K562 (cell line): ENCODE measurements at regions not wholly inside any gene's neighbourhood (a gene's known extent, or its start where the extent isn't known, plus 50 kb on each side); places are given as distances from the start of the nearest gene placed in this dataset.

ENCODE experiments used
- ATAC-seq: fragments of 200-7000 bp; cut with Tn5 transposase; 3 replicates; pipeline ENCODE4 v1.9.1; 2020; ENCODE audit warnings: moderate library complexity
- BruUV-seq: library from RNA; stranded (reverse); fragments of 400-500 nt; replicated peaks from 2 replicates; lab custom pipeline; 2021; lab: Mats Ljungman, UMichigan
- CTCF ChIA-PET: fragments of 300-600 bp; formaldehyde crosslinking; extraction: SDS; loops from one replicate; lab custom pipeline; 2021; ENCODE audit warnings: low intra/inter-chr PET ratio; lab: Yijun Ruan, JAX
- POLR2A ChIA-PET: fragments of 300-600, 350-650 bp; sonication (Branson Sonifier 250); formaldehyde crosslinking; extraction: SDS; loops from one replicate; lab custom pipeline; 2021; ENCODE audit warnings: antibody characterized with exemption, inconsistent platforms; lab: Yijun Ruan, JAX
- DNase-seq, 4 experiments: peaks; one replicate each; pipeline versions ENCODE4 v3.0.0 to v3.0.0-alpha.2; 2011 to 2018; ENCODE audit warnings: low spot score in 3 of 4, mixed read lengths in 3 of 4; ENCODE audit errors: extremely low read depth in 1 of 4
- FAIRE-seq: peaks from 2 replicates; lab custom pipeline; 2011; peaks lifted over from hg19 to GRCh38; lab: Jason Lieb, UNC
- H2AFZ ChIP-seq: 2 replicates; pipeline ENCODE4 v1.6.0; 2011; ENCODE audit warnings: low read depth, low read length, control low read depth, inconsistent platforms
- H3K27ac ChIP-seq: fragments of 200-600 bp; 3 replicates; pipeline ENCODE4 v1.8.0; 2011; ENCODE audit warnings: low read depth, mild to moderate bottlenecking, control low read depth, inconsistent platforms, low read length, moderate library complexity, mixed read lengths; ENCODE audit errors: extremely low read depth
- H3K27me3 ChIP-seq, 2 experiments: fragments of 300-600 bp in 1 of 2; 2 replicates in 1 of 2; 3 replicates in 1 of 2; pipeline versions ENCODE4 v1.6.0 to v1.8.0; 2011; ENCODE audit warnings: inconsistent platforms in 2 of 2, low read length in 2 of 2, mild to moderate bottlenecking in 1 of 2, mixed read lengths in 1 of 2, moderate library complexity in 1 of 2; ENCODE audit not compliant: control insufficient read depth in 2 of 2, insufficient read depth in 2 of 2
- H3K36me3 ChIP-seq: fragments of 300-600 bp; 3 replicates; pipeline ENCODE4 v1.8.0; 2011; ENCODE audit warnings: mild to moderate bottlenecking, low read length, inconsistent platforms; ENCODE audit not compliant: control insufficient read depth, insufficient read depth
- H3K4me1 ChIP-seq, 2 experiments: fragments of 200-600 bp in 1 of 2; replicated peaks in 1 of 2; 2 replicates in 1 of 2; 3 replicates in 1 of 2; pipeline versions ENCODE4 v1.5.1 to v1.8.0; 2011; ENCODE audit warnings: inconsistent platforms in 2 of 2, low read length in 2 of 2, mild to moderate bottlenecking in 1 of 2, mixed read lengths in 1 of 2, moderate library complexity in 1 of 2; ENCODE audit not compliant: control insufficient read depth in 2 of 2, insufficient read depth in 2 of 2
- H3K4me2 ChIP-seq: 2 replicates; pipeline ENCODE4 v1.6.1; 2011; ENCODE audit warnings: low read length, control low read depth, inconsistent platforms, mixed read lengths; ENCODE audit not compliant: insufficient read depth
- H3K4me3 ChIP-seq: fragments of 200-600 bp; sonication (generic), shearing (Covaris generic); 2 replicates; pipeline ENCODE4 v1.5.1; 2016; ENCODE audit warnings: control low read depth, inconsistent platforms
- H3K79me2 ChIP-seq: fragments of 200-600 bp; 3 replicates; pipeline ENCODE4 v1.8.0; 2011; ENCODE audit warnings: low read length, inconsistent platforms; ENCODE audit not compliant: control insufficient read depth, insufficient read depth
- H3K9ac ChIP-seq, 2 experiments: 2 replicates each; pipeline versions ENCODE4 v1.6.0 to v1.6.1; 2011; ENCODE audit warnings: low read depth in 2 of 2, low read length in 2 of 2, control low read depth in 1 of 2, inconsistent platforms in 1 of 2, mild to moderate bottlenecking in 1 of 2, mixed read lengths in 1 of 2; ENCODE audit not compliant: insufficient read depth in 1 of 2
- H3K9me1 ChIP-seq: one replicate; pipeline ENCODE4 v1.6.0; 2011; ENCODE audit warnings: inconsistent platforms, mild to moderate bottlenecking, low read length, moderate library complexity; ENCODE audit not compliant: control insufficient read depth, insufficient read depth
- H3K9me3 ChIP-seq: replicated peaks from 2 replicates; pipeline ENCODE4 v1.5.1; 2011; ENCODE audit warnings: low read depth, low read length, inconsistent platforms; ENCODE audit not compliant: control insufficient read depth, insufficient read depth
- H4K20me1 ChIP-seq: replicated peaks from 2 replicates; pipeline ENCODE4 v1.6.1; 2011; ENCODE audit warnings: low read length, inconsistent platforms, mixed read lengths; ENCODE audit not compliant: control insufficient read depth, insufficient read depth
- CBFA2T3 ChIP-seq: fragments of 450-650 bp; IDR thresholded peaks from 2 replicates; pipeline ENCODE4 v1.6.1; 2017
- ELK1 ChIP-seq: sonication (generic); formaldehyde crosslinking; IDR thresholded peaks from 2 replicates; pipeline ENCODE4 v1.8.1; 2022; ENCODE audit warnings: missing genetic modification reagents
- FOXK2 ChIP-seq, 2 experiments: fragments of 450-650 bp; IDR thresholded peaks in 1 of 2; conservative IDR thresholded peaks in 1 of 2; 2 replicates each; pipeline ENCODE4 v1.6.1; 2016; ENCODE audit warnings: low read depth in 2 of 2, mild to moderate bottlenecking in 1 of 2
- GMEB1 ChIP-seq: fragments of 250-450 bp; sonication (Bioruptor Pico); IDR thresholded peaks from 2 replicates; pipeline ENCODE4 v1.4.0; 2020; ENCODE audit warnings: mild to moderate bottlenecking
- RAD51 ChIP-seq: fragments of 450-650 bp; IDR thresholded peaks from 2 replicates; pipeline ENCODE4 v1.7.1; 2016; ENCODE audit warnings: low read depth, mild to moderate bottlenecking, borderline replicate concordance
- ZBTB11 ChIP-seq, 3 experiments: fragments of 200-800 bp in 1 of 3; fragments of 250-450 bp in 1 of 3; fragments of 450-650 bp in 1 of 3; sonication (Bioruptor Pico) in 1 of 3; sonication (Bioruptor generic) in 1 of 3; formaldehyde crosslinking in 1 of 3; IDR thresholded peaks; 2 replicates each; pipeline versions ENCODE4 v1.6.1 to v1.8.0; 2016 to 2022; ENCODE audit warnings: mild to moderate bottlenecking in 2 of 3, missing genetic modification characterization in 2 of 3, missing compliant biosample characterization in 1 of 3, moderate library complexity in 1 of 3
- ZFX ChIP-seq: sonication (generic); formaldehyde crosslinking; IDR thresholded peaks from 2 replicates; pipeline ENCODE4 v1.8.0; 2022; ENCODE audit warnings: mild to moderate bottlenecking, missing genetic modification reagents, moderate library complexity
- WGBS: fragments of 100-300 bp; shearing (Covaris generic); methylation state at CpG from one replicate; pipeline ENCODE4 v1.1.6; 2016; ENCODE audit warnings: low coverage, mixed read lengths; ENCODE audit not compliant: insufficient coverage; ENCODE audit errors: missing lambda C conversion rate; 5-methylcytosine and 5-hydroxymethylcytosine counted together
- in situ Hi-C: fragments of 300-500 bp; cut with MboI; formaldehyde crosslinking; loops from 4 replicates; pipeline ENCODE4 v1.15.0; 2018; ENCODE audit warnings: inconsistent platforms, mixed read lengths
- intact Hi-C: fragments of 100-400 bp; cut with micrococcal nuclease; formaldehyde crosslinking; loops from 2 replicates; pipeline ENCODE4 v1.14.2; 2022

GRCh38 chr5:51664491-51665250, 281.4 kb downstream of the ISL1 start:
- no peaks in the 10 kb centered on the region for H3K9me3 ChIP-seq
- H3K9me1 ChIP-seq, result no peaks in the 10 kb centered on the region
- no peak overlapping the region for H3K9ac ChIP-seq
- H3K79me2 ChIP-seq, result no peaks in the 10 kb centered on the region
- H3K4me2 ChIP-seq, result no peak overlapping the region
- H2AFZ ChIP-seq, result no peak overlapping the region
- no peak for DNase-seq
- BruUV-seq, result no TSS peak
- intact Hi-C loops (no loop called here), in situ Hi-C loops (no loop called here)
- H3K27ac ChIP-seq, result no peak overlapping the region
- no peaks in the 10 kb centered on the region for H3K4me1 ChIP-seq
- TF ChIP-seq FOXK2 (conservative IDR thresholded peaks at IDR 0.05 in 1 of 2, IDR thresholded peaks at IDR 0.05 in 1 of 2; ENCODE audit: low read depth in 2 of 2), result no peak
- TF ChIP-seq ZFX (CRISPR knock-in tag), result no peak
- TF ChIP-seq GMEB1, result no peak
- TF ChIP-seq CBFA2T3, result no peak
- TF ChIP-seq ELK1 (CRISPR knock-in tag), result no peak
- TF ChIP-seq RAD51, result no peak
- TF ChIP-seq ZBTB11 (CRISPR knock-in tag; IDR thresholded peaks at IDR 0.05), result no peak
- POLR2A ChIA-PET, result no interaction called here
- H3K36me3 ChIP-seq, result no peaks in the 10 kb centered on the region
- H3K4me3 ChIP-seq, result no peak overlapping the region
- H4K20me1 ChIP-seq, result no peaks in the 10 kb centered on the region
- H3K27me3 ChIP-seq, result no peaks in the 10 kb centered on the region
- 1% methylated on average over 4 of the region's 4 CpGs for WGBS
- CTCF ChIA-PET, result no interaction called here
- FAIRE-seq, result no peak
- no peak for ATAC-seq
